Ishikawa (cell line): ENCODE measurements at regions not wholly inside any gene's neighbourhood (a gene's known extent, or its start where the extent isn't known, plus 50 kb on each side); places are given as distances from the start of the nearest gene placed in this dataset.

Experiments used
- CEBPB ChIP-seq: IDR thresholded peaks from 2 replicates; pipeline ENCODE4 v1.6.1; 2012
- CREB1 ChIP-seq: IDR thresholded peaks from 2 replicates; pipeline ENCODE4 v1.6.1; 2012; ENCODE audit warnings: low read depth
- EGR1 ChIP-seq: IDR thresholded peaks from 2 replicates; pipeline ENCODE4 v1.6.1; 2012
- EP300 ChIP-seq: IDR thresholded peaks from 2 replicates; pipeline ENCODE4 v1.6.1; 2012; ENCODE audit warnings: borderline replicate concordance
- FOXM1 ChIP-seq: IDR thresholded peaks from 2 replicates; pipeline ENCODE4 v1.6.1; 2012; ENCODE audit warnings: low read depth, borderline replicate concordance
- MAX ChIP-seq: IDR thresholded peaks from 2 replicates; pipeline ENCODE4 v1.6.1; 2012
- NFIC ChIP-seq: IDR thresholded peaks from 2 replicates; pipeline ENCODE4 v1.6.1; 2012
- RAD21 ChIP-seq: IDR thresholded peaks from 2 replicates; pipeline ENCODE4 v1.6.1; 2012; ENCODE audit warnings: low read depth
- REST ChIP-seq: IDR thresholded peaks from 2 replicates; pipeline ENCODE4 v1.6.1; 2012; ENCODE audit warnings: low read depth, mild to moderate bottlenecking
- TAF1 ChIP-seq: IDR thresholded peaks from 2 replicates; pipeline ENCODE4 v1.6.1; 2012; ENCODE audit warnings: low read depth, mild to moderate bottlenecking
- TCF12 ChIP-seq: IDR thresholded peaks from 2 replicates; pipeline ENCODE4 v1.6.1; 2012; ENCODE audit warnings: low read depth
- TEAD4 ChIP-seq: IDR thresholded peaks from 2 replicates; pipeline ENCODE4 v1.6.1; 2012
- USF1 ChIP-seq: IDR thresholded peaks from 2 replicates; pipeline ENCODE4 v1.6.1; 2012
- YY1 ChIP-seq: IDR thresholded peaks from 2 replicates; pipeline ENCODE4 v1.6.1; 2012; ENCODE audit warnings: low read depth
- ZBTB7A ChIP-seq: IDR thresholded peaks from 2 replicates; pipeline ENCODE4 v1.6.1; 2012; ENCODE audit warnings: low read depth

GRCh38 chr4:13905543-13905942 is 278.0 kb upstream of the BOD1L1 start:
- TF ChIP-seq NFIC (no peak), TEAD4 (no peak), ZBTB7A (no peak), FOXM1 (no peak), CEBPB (no peak), REST (no peak), YY1 (no peak), EGR1 (no peak), RAD21 (no peak), USF1 (no peak), MAX (no peak)

- TF ChIP-seq EP300 (no peak), EGR1 (no peak), FOXM1 (no peak), RAD21 (no peak), TAF1 (no peak), CEBPB (no peak), MAX (no peak), CREB1 (no peak), ZBTB7A (no peak), REST (no peak), YY1 (no peak), TCF12 (no peak), NFIC (no peak), USF1 (no peak), TEAD4 (no peak)
These were observed 279.2 kb upstream of the BOD1L1 start for GRCh38 chr4:13906727-13907126.

GRCh38 chr4:13907255-13907751 is 279.8 kb upstream of the BOD1L1 start:
- no peak for TF ChIP-seq ZBTB7A
- TF ChIP-seq MAX: no peak

GRCh38 chr4:13908455-13908854 is 280.9 kb upstream of the BOD1L1 start:
- no peak for TF ChIP-seq TEAD4
- no peak for TF ChIP-seq YY1
- no peak for TF ChIP-seq EP300
- TF ChIP-seq CREB1: no peak
- TF ChIP-seq MAX: no peak
- TF ChIP-seq NFIC: no peak
- no peak for TF ChIP-seq CEBPB
- TF ChIP-seq TAF1: no peak
- no peak for TF ChIP-seq FOXM1
- no peak for TF ChIP-seq USF1
- no peak for TF ChIP-seq RAD21
- TF ChIP-seq REST: no peak
- no peak for TF ChIP-seq TCF12
- TF ChIP-seq EGR1: no peak
- no peak for TF ChIP-seq ZBTB7A
